ENCODE measurements at regions not wholly inside any gene's neighbourhood (a gene's known extent, or its start where the extent isn't known, plus 50 kb on each side); places are given as distances from the start of the nearest gene placed in this dataset.
"Not testable (repeated sequence)": the region's sequence is repeated elsewhere in the genome, so short reads cannot be mapped to it uniquely, and the experiment has no call there.

DNA sequence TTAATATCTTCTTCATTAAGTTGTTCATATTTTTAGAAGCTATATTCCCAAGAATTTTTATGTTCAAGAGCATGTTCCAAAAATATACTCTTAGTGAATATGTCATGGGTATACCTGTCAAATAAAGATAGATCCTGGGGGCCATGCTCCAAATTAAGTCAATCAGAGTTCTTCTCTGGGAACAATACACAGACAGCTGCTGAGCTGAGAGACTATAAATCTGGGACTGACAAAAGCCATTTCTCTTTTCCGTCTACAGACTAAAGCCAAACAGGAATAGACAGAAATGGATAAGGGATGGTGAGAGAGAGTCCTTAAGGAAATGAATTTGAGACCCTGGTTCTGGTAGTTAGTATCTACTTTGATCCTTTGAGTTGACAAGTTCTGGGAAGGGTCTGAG, 465.1 kb upstream of the RASGRP1 start:
- DNase-seq (ENCODE audit: low spot score) = no peak

DNA sequence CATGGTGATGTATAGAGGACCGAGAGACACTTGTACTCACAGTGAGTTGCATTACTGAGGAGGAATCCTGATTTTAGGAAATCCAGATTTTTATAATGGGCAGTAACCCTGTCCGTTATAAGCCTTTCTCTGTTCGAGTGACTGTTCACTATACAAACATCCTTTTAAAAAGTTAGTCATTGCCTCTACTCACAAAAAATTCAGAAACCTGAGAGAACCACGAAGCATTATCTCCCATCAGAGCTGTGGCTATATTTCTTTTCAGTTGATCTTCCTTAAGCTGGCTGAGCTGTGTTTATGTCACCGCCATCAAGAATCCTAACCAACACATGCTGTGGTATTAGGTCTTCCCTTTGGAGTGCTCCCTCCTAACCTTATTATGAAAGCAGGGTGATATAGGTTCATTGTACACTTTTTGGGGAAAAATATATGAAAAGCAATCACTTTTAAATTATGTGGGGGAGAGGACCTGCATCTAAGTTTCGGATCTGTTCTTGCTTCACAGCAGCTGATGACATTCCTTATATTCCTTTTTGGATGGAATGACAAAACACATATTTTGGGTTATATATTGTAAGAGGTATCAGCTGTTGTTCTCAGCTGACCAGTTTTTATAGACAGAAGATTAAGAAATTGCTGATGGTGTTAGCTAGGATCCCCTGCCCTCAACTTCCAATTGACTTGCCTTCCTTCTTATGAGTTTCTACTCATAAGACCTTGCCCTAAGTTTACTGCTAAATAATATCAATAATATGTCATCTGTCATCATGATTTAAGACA, 465.9 kb upstream of the RASGRP1 start:
- DNase-seq (ENCODE audit: low spot score) = no peak

DNA sequence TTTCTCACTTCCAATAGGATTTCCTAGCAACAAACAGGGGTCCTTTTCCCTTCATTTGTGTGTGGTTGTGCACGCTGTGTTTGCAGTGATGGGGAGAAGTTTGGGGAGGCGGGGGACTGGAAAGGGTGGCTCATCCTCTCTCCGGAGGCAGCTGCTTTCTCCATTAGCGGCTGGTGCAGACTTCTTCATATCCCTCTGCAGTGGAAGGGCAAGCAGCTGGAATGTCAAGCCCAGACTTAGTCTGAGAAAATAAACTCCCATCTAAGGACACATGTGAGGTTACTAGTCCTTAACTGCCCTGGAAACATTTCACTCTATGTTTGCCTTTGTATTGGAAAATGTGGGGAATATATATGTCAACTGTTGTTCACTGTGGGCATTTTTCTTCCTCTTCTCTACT, 467.0 kb upstream of the RASGRP1 start:
- DNase-seq (ENCODE audit: low spot score) = no peak

DNA sequence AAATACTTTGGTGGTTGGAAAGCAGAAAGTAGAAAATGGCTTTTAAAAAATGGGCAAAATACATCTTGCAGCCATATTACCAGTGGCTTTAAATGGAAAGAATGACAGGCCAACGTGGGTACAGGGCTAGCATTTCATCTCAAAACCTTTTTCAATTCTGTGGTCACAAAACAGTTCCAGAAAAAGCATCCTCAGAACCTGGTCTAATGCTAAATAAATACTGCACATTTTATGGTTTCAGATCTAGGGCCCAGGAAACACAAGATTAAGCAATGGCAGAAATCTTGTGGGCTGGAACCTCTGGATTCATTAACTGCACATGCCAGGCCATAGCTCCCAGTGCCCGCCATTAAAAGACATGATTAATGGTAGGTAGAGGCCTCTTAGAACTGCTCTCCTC, 470.2 kb upstream of the RASGRP1 start:
- no peak for DNase-seq (ENCODE audit: low spot score)

DNA sequence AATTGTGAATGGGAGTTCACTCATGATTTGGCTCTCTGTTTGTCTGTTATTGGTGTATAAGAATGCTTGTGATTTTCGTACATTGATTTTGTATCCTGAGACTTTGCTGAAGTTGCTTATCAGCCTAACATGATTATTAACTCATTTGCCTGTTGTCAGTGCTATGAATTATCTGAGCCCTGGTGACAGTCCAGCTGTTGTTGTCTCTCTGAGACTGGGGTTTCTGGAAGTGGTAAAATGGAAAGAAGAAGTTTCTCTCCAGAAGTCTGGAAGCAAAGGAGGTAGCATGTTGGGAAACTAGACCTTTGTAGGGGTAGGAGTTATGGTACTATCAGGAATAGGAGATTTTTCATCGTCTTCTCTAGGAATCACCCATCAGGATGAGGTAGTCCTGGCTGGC, 473.0 kb upstream of the RASGRP1 start:
- DNase-seq (ENCODE audit: low spot score) = not testable (repeated sequence)

DNA sequence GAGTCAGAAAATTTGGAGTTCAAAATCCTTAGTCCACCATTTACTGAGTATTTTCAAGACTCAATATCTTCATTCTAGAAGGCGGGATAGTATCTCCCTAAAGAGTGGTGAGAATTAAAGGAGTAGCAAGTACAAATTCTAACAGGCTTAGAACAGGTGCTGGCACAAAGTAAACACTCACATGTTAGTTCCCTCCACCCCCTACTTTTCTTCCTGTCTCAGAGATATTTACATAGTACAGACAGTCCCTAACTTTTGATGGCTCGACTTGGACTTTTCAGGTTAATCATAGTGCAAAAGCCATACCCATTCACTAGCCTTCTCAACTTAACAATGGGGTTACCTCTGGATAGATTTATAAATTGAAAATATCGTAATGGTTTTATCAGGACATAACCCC, 476.2 kb upstream of the RASGRP1 start:
- no peak for DNase-seq (ENCODE audit: low spot score)

DNA sequence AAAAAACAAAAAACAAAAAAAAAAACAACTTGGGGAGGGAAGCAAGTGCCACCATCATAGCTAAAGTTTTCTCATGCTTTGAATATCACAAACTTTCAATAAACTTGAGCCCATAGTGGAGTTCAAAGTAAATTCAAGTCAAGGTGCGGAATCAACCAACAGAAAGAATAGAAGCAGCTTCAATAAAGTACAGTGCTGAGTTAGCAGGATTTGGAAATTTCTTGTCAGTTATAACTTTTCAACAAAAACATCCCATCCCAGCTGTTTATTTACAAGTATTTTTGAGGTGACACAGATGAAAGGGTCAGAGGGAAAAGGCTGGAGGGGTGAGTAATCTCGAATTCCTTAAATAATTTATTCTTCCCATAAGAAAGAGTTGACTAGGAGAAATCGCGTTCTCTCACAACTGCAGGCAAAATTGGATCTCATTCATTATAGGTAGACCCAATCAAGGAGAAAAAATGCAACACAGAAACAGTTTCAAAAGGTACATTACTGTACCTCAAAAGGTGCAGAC, 477.4 kb upstream of the RASGRP1 start:
- DNase-seq (ENCODE audit: low spot score) = no peak

DNA sequence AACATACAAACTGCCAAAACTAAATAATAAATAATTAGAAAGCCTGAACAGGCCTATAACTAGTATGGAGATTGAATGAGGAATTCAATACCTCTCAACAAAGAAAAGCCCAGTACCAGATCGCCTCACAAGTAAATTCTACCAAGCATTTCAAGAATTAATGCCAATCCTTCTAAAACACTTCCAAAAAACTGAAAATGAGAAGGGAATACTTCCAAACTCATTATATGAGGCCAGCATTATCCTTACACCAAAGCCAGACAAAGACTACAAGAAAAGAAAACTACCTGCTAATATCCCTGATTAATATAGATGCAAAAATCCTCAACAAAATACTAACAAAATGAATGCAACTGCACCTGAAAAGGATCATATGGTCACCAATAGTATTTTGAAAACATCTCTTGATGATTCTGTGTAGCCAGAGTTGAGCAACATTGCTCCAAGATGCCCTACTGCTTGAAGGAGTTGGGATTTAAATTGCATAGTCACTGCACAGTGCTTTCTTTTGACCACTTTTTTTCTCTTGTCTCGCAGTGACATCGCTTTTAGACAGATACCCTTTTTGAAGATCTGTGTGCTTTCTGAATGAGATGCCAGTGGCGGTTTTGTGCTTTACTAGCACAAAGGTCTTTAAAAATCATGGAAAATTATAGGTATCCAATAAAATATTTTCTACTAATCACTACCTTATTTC, 487.2 kb upstream of the RASGRP1 start:
- no peak for DNase-seq (ENCODE audit: low spot score)

DNA sequence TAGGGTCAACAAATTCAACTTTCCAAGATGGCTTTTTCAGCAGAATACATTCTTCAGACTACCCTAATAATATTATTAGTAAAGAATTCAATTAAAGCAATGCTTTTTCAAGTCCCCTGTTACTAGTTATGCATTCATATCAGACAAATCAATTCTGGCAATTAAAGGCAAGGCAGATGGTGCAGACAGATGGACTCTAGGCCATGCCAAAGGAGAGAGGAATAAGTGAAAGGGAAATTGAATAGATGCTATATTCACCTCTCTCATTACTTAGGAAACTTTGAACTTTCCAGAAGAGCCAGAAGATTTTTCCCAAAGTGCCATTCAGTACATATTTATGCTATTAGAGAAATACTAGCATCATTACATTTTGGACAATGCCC, 487.7 kb upstream of the RASGRP1 start:
- DNase-seq (ENCODE audit: low spot score) = no peak

DNA sequence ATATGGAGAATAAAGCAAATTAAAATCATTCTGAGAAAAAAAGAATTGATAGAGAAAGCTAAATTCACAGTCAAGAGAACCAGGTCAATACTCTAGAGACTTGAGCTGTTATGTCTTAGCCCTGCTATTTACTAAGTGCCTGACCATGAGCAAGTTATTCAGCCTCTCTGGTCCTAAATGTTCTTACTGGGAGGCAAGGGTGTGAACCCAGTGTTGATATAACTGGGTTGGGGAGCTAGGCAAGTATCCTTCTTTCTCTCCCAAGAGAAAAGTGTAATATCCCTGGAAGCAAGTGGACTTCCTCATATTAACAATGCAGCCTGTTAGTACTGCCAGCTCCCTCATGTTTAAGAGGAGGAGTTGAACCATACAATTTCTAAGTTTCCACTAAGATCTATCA, 488.9 kb upstream of the RASGRP1 start:
- DNase-seq (ENCODE audit: low spot score) = no peak

DNA sequence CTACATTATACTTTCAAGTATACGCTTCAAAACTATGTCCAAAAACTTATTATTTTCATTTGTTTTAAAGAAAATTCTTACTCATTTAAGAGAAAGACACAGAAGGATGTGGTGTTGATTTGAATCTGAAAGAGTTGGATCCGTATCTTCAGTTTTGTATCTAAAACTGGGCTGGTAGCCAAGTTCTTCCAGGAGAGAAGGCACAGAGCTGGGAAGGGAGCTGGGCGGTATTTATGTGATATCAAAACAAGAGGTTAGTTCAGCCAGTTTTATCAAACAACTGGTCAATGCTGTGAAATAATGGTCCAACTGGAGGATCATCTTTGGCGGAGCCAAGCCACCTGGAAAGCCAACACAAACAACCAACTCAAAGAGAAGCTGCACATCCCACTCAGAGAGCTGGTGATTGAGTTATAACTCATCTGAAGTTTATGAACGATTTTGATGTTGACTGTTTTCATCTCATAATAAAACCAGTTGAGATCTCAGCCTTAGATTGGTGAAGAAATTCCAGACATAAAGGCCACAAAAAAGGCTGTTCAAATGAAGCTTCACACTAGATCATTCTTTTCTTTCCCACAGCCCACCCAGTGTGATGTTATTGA, 489.6 kb upstream of the RASGRP1 start:
- no peak for DNase-seq (ENCODE audit: low spot score)

DNA sequence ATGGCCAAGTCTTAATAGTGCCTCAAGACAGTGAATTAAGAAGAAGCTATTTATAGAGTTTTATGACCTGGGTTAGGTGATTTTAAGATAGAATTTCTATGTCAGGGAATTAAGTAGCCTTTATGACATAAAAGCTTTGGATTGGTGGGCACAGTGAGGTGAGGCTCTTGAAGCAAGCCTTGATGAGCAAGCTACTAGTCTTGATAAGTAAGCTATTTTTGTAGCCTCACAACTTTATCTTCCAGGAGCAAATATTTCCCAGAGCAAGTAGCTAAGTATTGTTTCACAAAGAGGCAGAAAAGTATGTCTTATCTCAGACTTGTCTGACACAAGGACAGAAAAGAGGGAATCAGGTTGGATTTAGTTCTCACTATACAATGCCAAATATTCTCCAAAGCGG, 491.7 kb upstream of the RASGRP1 start:
- DNase-seq (ENCODE audit: low spot score) = no peak

DNA sequence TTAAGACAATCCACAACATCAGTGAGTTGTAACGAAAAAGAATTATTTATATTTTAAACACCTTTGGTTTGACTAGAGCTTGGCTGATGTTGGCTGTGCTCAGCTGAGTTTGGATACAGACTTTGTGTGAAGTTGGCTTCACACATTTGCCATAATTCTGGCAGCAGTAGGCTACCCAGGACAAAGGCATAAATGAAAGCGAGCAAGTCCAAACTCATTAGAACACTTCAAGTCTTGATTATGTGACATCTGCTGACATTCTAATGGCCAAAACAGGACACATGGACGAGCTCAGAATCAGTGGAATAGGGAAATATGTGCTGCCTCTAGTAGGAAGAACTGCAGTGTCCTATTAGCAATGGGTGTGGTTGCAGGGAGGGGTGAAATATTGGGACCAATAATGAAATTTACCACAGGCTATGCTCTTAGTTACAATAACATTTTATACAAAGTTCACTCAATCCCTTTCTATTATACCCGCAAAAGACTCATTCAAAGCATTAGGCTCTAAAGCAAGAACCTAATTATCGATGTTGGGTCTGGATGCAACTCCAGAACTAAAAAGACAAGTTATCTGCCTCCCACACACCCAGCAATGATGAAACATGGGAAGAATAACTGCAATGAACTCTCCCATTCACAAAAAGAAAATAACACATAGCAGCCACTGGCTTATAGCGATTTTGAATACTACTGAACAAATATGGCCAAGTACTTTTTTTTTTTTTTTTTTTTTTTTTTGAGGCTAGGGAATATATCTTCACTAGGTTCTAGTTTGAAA, 493.9 kb upstream of the RASGRP1 start:
- no peak for DNase-seq (ENCODE audit: low spot score)

DNA sequence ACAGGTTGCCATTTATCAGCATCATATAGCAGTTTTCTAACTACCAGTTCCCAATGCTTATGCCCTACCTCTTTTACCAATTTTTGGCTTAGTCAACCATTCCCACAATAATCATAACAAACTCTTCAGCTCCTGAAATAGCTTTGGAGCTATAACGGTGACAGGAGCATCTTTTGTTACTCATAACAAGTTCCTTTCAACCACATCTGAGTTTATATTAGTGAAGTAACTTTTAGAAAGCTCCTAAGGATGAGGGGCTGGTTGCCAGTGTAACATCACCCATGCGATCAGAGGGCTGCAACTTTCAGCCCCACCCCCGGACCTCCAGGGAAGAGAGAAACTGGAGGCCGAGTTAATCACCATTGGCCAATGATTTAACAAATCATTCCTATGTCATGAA, 495.3 kb upstream of the RASGRP1 start:
- DNase-seq (ENCODE audit: low spot score) = no peak

DNA sequence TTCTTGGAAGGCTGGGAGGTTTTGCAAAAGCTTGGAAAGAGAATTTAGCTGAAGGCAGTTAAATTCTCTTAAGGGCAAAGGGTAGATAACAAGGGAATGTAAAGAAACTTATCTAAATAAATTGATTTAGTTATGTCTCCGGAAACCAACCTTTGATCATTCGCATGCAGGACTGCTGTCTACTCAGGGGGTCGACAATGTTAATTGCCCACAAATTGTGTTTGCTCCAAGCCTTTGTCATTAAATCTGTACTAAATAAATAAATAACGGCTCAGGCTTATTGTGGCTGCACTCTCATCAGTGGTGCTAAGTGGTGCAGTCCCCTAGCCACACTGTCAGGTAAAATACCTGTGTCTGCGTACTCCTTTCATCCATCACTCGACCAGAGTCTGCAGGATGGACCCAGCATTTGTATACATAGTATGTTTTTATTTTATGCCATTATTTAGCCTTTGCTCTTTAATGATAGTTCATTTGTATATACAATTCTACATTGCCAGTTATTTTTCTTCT, 497.4 kb upstream of the RASGRP1 start:
- DNase-seq (ENCODE audit: low spot score) = no peak

DNA sequence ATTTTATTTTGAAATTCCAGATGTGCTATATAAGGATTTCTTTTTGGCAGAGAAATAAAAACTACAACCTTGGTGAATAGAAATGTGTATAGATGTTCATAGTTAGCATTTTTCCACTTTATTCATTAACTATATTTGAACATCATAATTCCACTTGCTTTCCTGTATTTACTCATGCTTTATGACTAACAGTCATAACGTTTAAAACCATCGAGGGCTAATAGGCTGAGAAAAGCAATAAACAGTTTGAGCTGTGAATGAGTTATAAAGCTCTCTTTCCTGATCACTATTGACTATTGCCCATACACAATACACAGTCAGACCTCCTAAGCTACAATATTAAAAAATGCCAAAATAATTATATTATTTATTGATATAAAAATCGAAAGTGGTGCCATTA, 502.1 kb upstream of the RASGRP1 start:
- no peak for DNase-seq (ENCODE audit: low spot score)

DNA sequence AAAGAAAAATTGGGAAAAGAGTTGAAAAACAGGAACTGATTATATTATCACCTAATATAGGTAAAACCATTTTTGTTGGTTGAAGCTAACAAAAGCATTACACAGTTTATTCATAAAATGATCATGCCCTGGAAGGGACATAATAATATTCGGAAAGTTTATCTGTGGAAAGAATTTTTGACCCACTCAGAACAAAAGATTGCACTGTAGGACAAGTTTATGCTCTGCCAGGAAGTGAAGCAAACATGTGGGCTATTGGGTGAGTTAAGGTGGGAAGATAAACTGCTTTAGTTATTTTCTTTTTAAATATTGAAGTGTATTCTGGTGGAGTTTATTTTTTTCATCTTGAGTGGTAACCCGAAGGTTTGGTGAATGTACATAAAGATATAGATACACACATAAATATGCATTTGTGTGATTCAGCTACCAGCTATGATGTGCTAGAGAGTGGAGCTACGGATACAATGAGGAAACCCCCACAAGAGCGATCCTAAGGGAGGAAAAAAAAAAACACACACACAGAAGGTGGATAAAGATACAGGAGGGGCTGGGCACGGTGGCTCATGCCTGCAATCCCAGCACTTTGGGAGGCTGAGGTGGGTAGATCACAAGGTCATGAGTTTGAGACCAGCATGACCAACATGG, 506.4 kb upstream of the THBS1 start:
- no peak for DNase-seq (ENCODE audit: low spot score)

DNA sequence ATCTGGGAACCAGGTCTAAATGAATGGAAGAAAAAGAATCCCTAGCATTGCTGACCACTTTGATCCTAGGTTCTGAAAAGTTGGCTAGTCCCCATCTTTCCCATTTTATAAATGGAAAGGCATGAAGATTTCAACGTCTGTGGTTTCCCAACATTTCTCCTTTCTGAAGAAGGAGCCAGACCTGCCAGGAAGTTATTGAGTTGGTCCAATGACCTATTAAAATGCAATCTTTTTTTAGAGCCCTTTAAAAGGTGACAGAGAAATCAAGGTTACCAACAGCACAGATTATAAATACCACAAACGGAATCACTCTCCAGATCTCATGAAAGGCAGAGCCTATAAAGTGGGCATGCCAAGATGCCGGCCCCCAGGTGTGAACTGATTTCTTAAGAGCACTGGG, 505.6 kb upstream of the THBS1 start:
- no peak for DNase-seq (ENCODE audit: low spot score)

DNA sequence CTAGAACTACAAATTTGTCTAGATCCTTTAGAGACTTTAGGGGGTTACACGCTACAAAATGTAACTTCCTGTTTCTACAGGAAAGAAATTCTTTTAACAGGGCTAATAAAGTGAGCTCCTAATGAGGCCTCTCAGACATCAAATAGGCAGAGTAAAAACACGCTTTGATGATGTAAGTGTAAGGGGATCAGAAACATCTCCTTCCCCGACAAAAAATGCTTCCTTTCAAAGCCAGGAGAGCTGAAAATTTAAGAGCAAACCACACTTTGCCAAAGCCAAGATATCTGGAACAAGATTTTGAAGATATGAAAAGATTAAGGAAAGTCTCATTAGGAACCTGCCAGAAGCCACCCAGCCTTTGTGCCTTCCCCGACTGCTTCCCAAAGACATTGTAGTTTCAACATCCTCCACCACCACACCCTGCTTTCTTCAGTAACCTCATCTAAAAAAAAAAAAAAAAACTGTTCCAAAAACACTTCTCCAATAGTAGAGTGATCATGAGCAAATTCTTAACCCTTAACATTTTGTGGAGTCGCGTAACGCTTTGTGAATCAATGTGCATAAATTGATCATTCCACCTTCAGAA, 505.0 kb upstream of the THBS1 start:
- DNase-seq (ENCODE audit: low spot score) = no peak

DNA sequence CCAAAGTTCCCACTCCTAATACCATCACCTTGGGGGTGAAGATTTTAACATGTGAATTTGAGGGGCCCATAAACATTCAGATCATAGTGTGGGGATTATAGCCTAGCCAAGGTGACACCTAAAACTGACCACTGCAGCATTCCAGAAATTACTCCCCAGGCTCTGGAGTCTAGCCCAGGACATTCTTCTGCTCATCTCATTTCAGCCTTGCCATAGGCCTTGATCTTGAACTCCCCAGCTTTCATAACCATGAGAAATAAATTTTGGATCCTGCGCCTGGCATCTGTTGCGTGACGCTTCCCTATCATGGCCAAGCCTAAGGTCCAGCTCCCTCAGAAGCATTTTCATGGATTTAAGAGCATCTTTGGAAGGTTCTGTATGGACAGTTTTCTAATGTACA, 502.9 kb upstream of the THBS1 start:
- no peak for DNase-seq (ENCODE audit: low spot score)

DNA sequence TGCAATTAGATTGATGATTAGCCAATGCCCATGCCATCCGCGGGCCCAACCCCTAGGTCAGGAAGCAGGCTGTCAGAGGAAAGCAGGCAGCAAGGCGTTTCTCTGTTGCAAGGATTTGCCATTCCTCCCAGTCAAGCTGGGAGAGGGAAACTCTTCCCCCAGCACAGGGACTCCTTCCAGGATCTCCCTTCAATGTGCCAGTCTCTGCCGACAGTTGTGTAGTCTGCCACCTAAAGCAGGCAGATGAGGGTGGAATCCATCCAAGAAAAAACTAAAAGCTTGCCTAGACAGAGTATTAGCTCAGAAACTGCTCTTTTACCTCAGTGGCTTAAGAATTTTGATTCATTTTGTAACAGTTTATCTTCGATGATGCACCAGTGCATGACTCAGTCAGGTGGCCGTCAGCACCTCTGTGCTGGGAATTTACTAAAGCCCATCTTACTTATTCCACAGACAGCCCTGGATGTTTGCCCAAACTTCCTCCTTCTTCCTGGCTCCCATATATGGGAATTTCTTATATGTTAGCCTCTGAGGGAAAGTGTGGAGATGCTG, 501.5 kb upstream of the THBS1 start:
- DNase-seq (ENCODE audit: low spot score) = no peak
